PC-3 (cell line): ENCODE measurements at regions not wholly inside any gene's neighbourhood (a gene's known extent, or its start where the extent isn't known, plus 50 kb on each side); places are given as distances from the start of the nearest gene placed in this dataset.
"Not testable (repeated sequence)": the region's sequence is repeated elsewhere in the genome, so short reads cannot be mapped to it uniquely, and the experiment has no call there.

ENCODE experiments used
- ATAC-seq: fragments of 200-7000 bp; cut with Tn5 transposase; 2 replicates; pipeline ENCODE4 v1.9.1; 2020; ENCODE audit warnings: mild to moderate bottlenecking, moderate library complexity
- BruUV-seq: library from RNA; stranded (reverse); fragments of 400-500 nt; replicated peaks from 2 replicates; lab custom pipeline; 2021; lab: Mats Ljungman, UMichigan
- CTCF ChIA-PET: fragments of 300-600 bp; sonication (Branson Sonifier 250); formaldehyde crosslinking; loops from one replicate; lab custom pipeline; 2022; ENCODE audit warnings: antibody characterized with exemption; lab: Charles Lee
- POLR2A ChIA-PET: fragments of 300-600 bp; sonication (Branson Sonifier 250); formaldehyde crosslinking; loops from one replicate; lab custom pipeline; 2022; ENCODE audit warnings: antibody characterized with exemption; ENCODE audit not compliant: unreplicated experiment; lab: Charles Lee
- DNase-seq: peaks from one replicate; pipeline ENCODE4 v3.0.0-alpha.2; 2015
- H2AFZ ChIP-seq: fragments of 300-600 bp; sonication (generic); 2 replicates; pipeline ENCODE4 v1.6.0; 2016; ENCODE audit warnings: antibody characterized with exemption, low read length
- H3F3A ChIP-seq: fragments of 300-600 bp; sonication (generic); one replicate; pipeline ENCODE4 v1.6.0; 2017; ENCODE audit warnings: antibody characterized with exemption, low read length, control low read depth, mild to moderate bottlenecking; ENCODE audit not compliant: unreplicated experiment
- H3K27ac ChIP-seq: fragments of 300-600 bp; sonication (generic); 2 replicates; pipeline ENCODE4 v1.5.1; 2016; ENCODE audit warnings: mild to moderate bottlenecking, low read length
- H3K27me3 ChIP-seq: fragments of 300-600 bp; sonication (generic); 2 replicates; pipeline ENCODE4 v1.6.1; 2016; ENCODE audit warnings: low read length, mixed read lengths
- H3K36me3 ChIP-seq: fragments of 300-600 bp; sonication (generic); 2 replicates; pipeline ENCODE4 v1.6.1; 2016; ENCODE audit warnings: low read depth, mixed run types, low read length, mixed read lengths
- H3K4me1 ChIP-seq: fragments of 300-600 bp; sonication (generic); 2 replicates; pipeline ENCODE4 v1.5.1; 2016; ENCODE audit warnings: low read length; ENCODE audit not compliant: insufficient read depth
- H3K4me2 ChIP-seq: fragments of 300-600 bp; sonication (generic); 2 replicates; pipeline ENCODE4 v1.6.0; 2016; ENCODE audit warnings: low read length
- H3K4me3 ChIP-seq: fragments of 300-600 bp; sonication (generic); 2 replicates; pipeline ENCODE4 v1.5.1; 2016; ENCODE audit warnings: mild to moderate bottlenecking, low read length, mixed read lengths
- H3K79me2 ChIP-seq: fragments of 300-600 bp; sonication (generic); 2 replicates; pipeline ENCODE4 v1.6.1; 2017; ENCODE audit warnings: low read length, mixed read lengths
- H3K9ac ChIP-seq: fragments of 300-600 bp; sonication (generic); 2 replicates; pipeline ENCODE4 v1.6.0; 2016; ENCODE audit warnings: mild to moderate bottlenecking, low read length
- H3K9me2 ChIP-seq: fragments of 300-600 bp; sonication (generic); replicated peaks from 2 replicates; pipeline ENCODE4 v1.6.1; 2016; ENCODE audit warnings: mixed run types, low read length, mixed read lengths
- H3K9me3 ChIP-seq: fragments of 300-600 bp; sonication (generic); 2 replicates; pipeline ENCODE4 v1.6.1; 2016; ENCODE audit warnings: low read length, mixed read lengths
- H4K20me1 ChIP-seq: fragments of 300-600 bp; sonication (generic); 2 replicates; pipeline ENCODE4 v1.6.1; 2016; ENCODE audit warnings: low read length, mixed read lengths
- CTCF ChIP-seq: fragments of 300-600 bp; sonication (generic); conservative IDR thresholded peaks from 2 replicates; pipeline ENCODE4 v1.5.1; 2017; ENCODE audit warnings: antibody characterized with exemption, low read depth, mild to moderate bottlenecking, low read length
- EZH2 ChIP-seq: fragments of 300-600 bp; sonication (generic); IDR thresholded peaks from one replicate; pipeline ENCODE4 v1.6.1; 2017; ENCODE audit warnings: antibody characterized with exemption, mild to moderate bottlenecking, low read length; ENCODE audit not compliant: unreplicated experiment
- EZH2phosphoT487 ChIP-seq: fragments of 300-600 bp; sonication (generic); IDR thresholded peaks from 2 replicates; pipeline ENCODE4 v1.6.1; 2018; ENCODE audit warnings: mild to moderate bottlenecking, antibody characterized with exemption, low read length, borderline replicate concordance
- intact Hi-C: fragments of 100-400 bp; cut with micrococcal nuclease; formaldehyde crosslinking; loops from 2 replicates; pipeline ENCODE4 v1.9.0; 2023

DNA sequence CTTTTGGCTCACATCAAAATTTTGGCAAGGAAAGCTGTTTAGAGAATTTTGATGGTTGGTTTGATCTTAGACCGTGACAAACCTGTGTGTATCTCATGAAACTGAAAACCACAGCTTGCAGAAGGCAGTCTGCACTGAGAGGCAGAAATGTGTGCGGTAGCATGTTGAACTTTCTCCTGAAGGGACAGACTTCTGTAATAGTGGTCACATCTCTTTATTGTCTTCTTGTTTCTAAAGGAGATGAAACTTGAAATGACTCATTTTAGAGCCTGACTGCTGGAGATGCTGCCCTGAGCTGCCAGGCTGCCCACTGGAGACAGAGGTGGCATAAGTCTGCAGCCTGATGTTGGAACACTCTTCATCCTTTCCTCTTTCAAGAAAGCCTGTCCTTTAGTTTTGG lies 289.6 kb upstream of the SOX1 start:
- H3K9me3 ChIP-seq, POLR2A ChIA-PET, H3K4me3 ChIP-seq, H2AFZ ChIP-seq, DNase-seq, H3K4me1 ChIP-seq, H3F3A ChIP-seq, H3K27me3 ChIP-seq, ATAC-seq, H3K27ac ChIP-seq, H3K9me2 ChIP-seq, H3K79me2 ChIP-seq, H3K36me3 ChIP-seq, CTCF ChIA-PET, H4K20me1 ChIP-seq, H3K9ac ChIP-seq, BruUV-seq, intact Hi-C loops, H3K4me2 ChIP-seq: not testable (repeated sequence)

DNA sequence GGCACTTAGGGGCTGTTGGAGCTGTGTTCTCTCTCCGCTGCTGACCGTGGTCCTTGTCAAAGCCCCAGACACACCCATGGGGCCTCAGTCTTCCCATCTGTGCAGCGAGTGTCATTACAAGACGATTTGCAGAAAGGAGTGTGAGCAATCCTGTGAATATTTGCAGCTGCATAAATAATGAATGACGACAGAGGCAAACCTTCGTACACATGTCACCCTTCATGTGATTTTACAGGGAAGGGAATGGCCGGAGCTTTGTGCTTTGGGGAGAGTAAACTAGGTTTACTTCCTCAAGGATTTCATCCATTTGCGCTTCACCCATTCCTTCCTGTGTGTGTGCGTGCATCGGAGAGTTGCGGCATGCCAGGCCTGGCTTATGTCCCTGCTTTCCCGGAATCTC lies 285.6 kb upstream of the SOX1 start:
- H3K9ac ChIP-seq, H3K9me3 ChIP-seq, H3K79me2 ChIP-seq, H3F3A ChIP-seq, POLR2A ChIA-PET, H3K4me1 ChIP-seq, H3K9me2 ChIP-seq, H3K4me2 ChIP-seq, H4K20me1 ChIP-seq, ATAC-seq, H3K27me3 ChIP-seq, intact Hi-C loops, H3K36me3 ChIP-seq, CTCF ChIA-PET, H2AFZ ChIP-seq, DNase-seq, BruUV-seq, H3K27ac ChIP-seq, H3K4me3 ChIP-seq: not testable (repeated sequence)

GRCh38 chr13:111787321-111787720 lies 279.6 kb upstream of the SOX1 start:
- POLR2A ChIA-PET, DNase-seq, H3K9me2 ChIP-seq, H2AFZ ChIP-seq, ATAC-seq, H3K79me2 ChIP-seq, H3K27ac ChIP-seq, H3K27me3 ChIP-seq, H3F3A ChIP-seq, H4K20me1 ChIP-seq, H3K9me3 ChIP-seq, H3K9ac ChIP-seq, CTCF ChIA-PET, intact Hi-C loops, BruUV-seq, H3K36me3 ChIP-seq, H3K4me3 ChIP-seq, H3K4me2 ChIP-seq, H3K4me1 ChIP-seq: not testable (repeated sequence)

GRCh38 chr13:111789011-111789410 lies 277.9 kb upstream of the SOX1 start:
- POLR2A ChIA-PET: no interaction called here
- DNase-seq: no peak

More at GRCh38 chr13:111789011-111789410, 277.9 kb upstream of the SOX1 start:
- Histone ChIP-seq H3K4me2 (no peak overlapping the region), H3K4me3 (no peak overlapping the region), H3K79me2 (no peaks in the 10 kb centered on the region), H3K4me1 (no peaks in the 10 kb centered on the region), H3K9ac (no peak overlapping the region), H3K36me3 (no peaks in the 10 kb centered on the region), H2AFZ (no peak overlapping the region), H3K27me3 (no peaks in the 10 kb centered on the region), H3K27ac (no peak overlapping the region), H4K20me1 (no peaks in the 10 kb centered on the region), H3F3A (no peaks in the 10 kb centered on the region), H3K9me2 (no peaks in the 10 kb centered on the region), H3K9me3 (no peaks in the 10 kb centered on the region)
- no TSS peak for BruUV-seq
- CTCF ChIA-PET: no interaction called here
- no peak for ATAC-seq
- intact Hi-C loops: no loop called here
- TF ChIP-seq EZH2phosphoT487: no peak
- no peak for TF ChIP-seq CTCF
- no peak for TF ChIP-seq EZH2
